Uterus (tissue), 3 donors: ENCODE measurements at regions not wholly inside any gene's neighbourhood (a gene's known extent, or its start where the extent isn't known, plus 50 kb on each side); places are given as distances from the start of the nearest gene placed in this dataset.

Experiments used
- DNase-seq, 2 donors: peaks; one replicate each; pipeline ENCODE4 v3.0.0-alpha.2; 2019 to 2020
- H3K27ac ChIP-seq, 2 donors: fragments of 200-600 bp; sonication (generic); 1 replicate in 1 of 2; 2 replicates in 1 of 2; pipeline ENCODE4 v1.5.1; 2016 to 2018
- H3K27me3 ChIP-seq, 2 donors: fragments of 200-600 bp; sonication (generic); one replicate each; pipeline ENCODE4 v1.5.1; 2018 to 2019; ENCODE audit warnings: control low read depth in 1 of 2
- H3K36me3 ChIP-seq, 2 donors: fragments of 200-600 bp; sonication (generic); one replicate each; pipeline ENCODE4 v1.5.1; 2019; ENCODE audit warnings: control low read depth in 1 of 2
- H3K4me1 ChIP-seq, 2 donors: fragments of 200-600 bp; sonication (generic); one replicate each; pipeline ENCODE4 v1.5.1; 2018 to 2019; ENCODE audit warnings: control low read depth in 1 of 2
- H3K4me3 ChIP-seq, 2 donors: fragments of 200-600 bp; sonication (generic); 1 replicate in 1 of 2; 2 replicates in 1 of 2; pipeline ENCODE4 v1.5.1; 2018 to 2019; ENCODE audit warnings: mild to moderate bottlenecking in 1 of 2
- H3K9me3 ChIP-seq, 2 donors: fragments of 200-600 bp; sonication (generic); one replicate each; pipeline ENCODE4 v1.5.1; 2019; ENCODE audit warnings: control low read depth in 1 of 2
- CTCF ChIP-seq, 4 experiments: fragments of 200-600 bp in 2 of 4; fragments of 450-650 bp in 2 of 4; sonication (generic) in 2 of 4; IDR thresholded peaks; one replicate each; pipeline ENCODE4 v1.5.1; 2016 to 2019; ENCODE audit warnings: antibody characterized with exemption in 4 of 4, mild to moderate bottlenecking in 2 of 4, moderate library complexity in 1 of 4
- POLR2A ChIP-seq, 2 donors: fragments of 450-650 bp; IDR thresholded peaks; one replicate each; pipeline ENCODE4 v1.6.1; 2016; ENCODE audit warnings: antibody characterized with exemption in 2 of 2, mild to moderate bottlenecking in 1 of 2, moderate library complexity in 1 of 2
- intact Hi-C: fragments of 100-400 bp; cut with DNase I; formaldehyde crosslinking; loops from one replicate; pipeline ENCODE4 v1.15.1; 2023; ENCODE audit warnings: low total_unique reads
- donor health status: DM: yes; HTN: yes; CAD: no.

- H3K4me1 ChIP-seq = no peaks in the 10 kb centered on the region
- H3K27ac ChIP-seq = no peak overlapping the region
- no peaks in the 10 kb centered on the region for H3K9me3 ChIP-seq
- TF ChIP-seq POLR2A (IDR thresholded peaks at IDR 0.05) = no peak
- no peak for TF ChIP-seq CTCF (IDR thresholded peaks at IDR 0.05)
- intact Hi-C loops = no loop called here
- no peaks in the 10 kb centered on the region for H3K36me3 ChIP-seq
- H3K4me3 ChIP-seq = no peak overlapping the region
- DNase-seq = no peak
- H3K27me3 ChIP-seq = no peaks in the 10 kb centered on the region
Observed at GRCh38 chr5:167877924-167878323, 413.5 kb upstream of the WWC1 start.

- no peak for TF ChIP-seq CTCF (IDR thresholded peaks at IDR 0.05)
- TF ChIP-seq POLR2A (IDR thresholded peaks at IDR 0.05) = no peak
- Histone ChIP-seq H3K27me3 (no peaks in the 10 kb centered on the region), H3K4me1 (no peaks in the 10 kb centered on the region), H3K4me3 (no peak overlapping the region), H3K36me3 (no peaks in the 10 kb centered on the region), H3K27ac (no peak overlapping the region), H3K9me3 (no peaks in the 10 kb centered on the region)
- DNase-seq = no peak
- intact Hi-C loops = no loop called here
Observed at GRCh38 chr5:167880420-167880819, 411.0 kb upstream of the WWC1 start.

GRCh38 chr5:167881041-167881440 lies 410.4 kb upstream of the WWC1 start:
- intact Hi-C loops = no loop called here
- H3K9me3 ChIP-seq = no peaks in the 10 kb centered on the region
- TF ChIP-seq CTCF (IDR thresholded peaks at IDR 0.05) (no peak), POLR2A (IDR thresholded peaks at IDR 0.05) (no peak)

GRCh38 chr5:167886196-167886595 lies 405.2 kb upstream of the WWC1 start:
- H3K27ac ChIP-seq = no peak overlapping the region

More at GRCh38 chr5:167881041-167881440, 410.4 kb upstream of the WWC1 start:
- Histone ChIP-seq H3K27ac (no peak overlapping the region), H3K27me3 (no peaks in the 10 kb centered on the region), H3K36me3 (no peaks in the 10 kb centered on the region), H3K4me3 (no peak overlapping the region), H3K4me1 (no peaks in the 10 kb centered on the region)
- no peak for DNase-seq

GRCh38 chr5:167888393-167888792 lies 403.1 kb upstream of the WWC1 start:
- H3K27me3 ChIP-seq = no peaks in the 10 kb centered on the region
- H3K4me1 ChIP-seq = no peaks in the 10 kb centered on the region
- TF ChIP-seq CTCF (IDR thresholded peaks at IDR 0.05) (no peak), POLR2A (IDR thresholded peaks at IDR 0.05) (no peak)
- H3K4me3 ChIP-seq = no peak overlapping the region
- intact Hi-C loops = no loop called here
- H3K9me3 ChIP-seq = no peaks in the 10 kb centered on the region
- H3K36me3 ChIP-seq = no peaks in the 10 kb centered on the region
- H3K27ac ChIP-seq = no peak overlapping the region
- no peak for DNase-seq

More at GRCh38 chr5:167886196-167886595, 405.2 kb upstream of the WWC1 start:
- Histone ChIP-seq H3K4me3 (no peak overlapping the region), H3K27me3 (no peaks in the 10 kb centered on the region), H3K4me1 (no peaks in the 10 kb centered on the region), H3K9me3 (no peaks in the 10 kb centered on the region), H3K36me3 (no peaks in the 10 kb centered on the region)
- no peak for DNase-seq
- TF ChIP-seq POLR2A (IDR thresholded peaks at IDR 0.05) (no peak), CTCF (IDR thresholded peaks at IDR 0.05) (no peak)
- intact Hi-C loops = no loop called here
